ENCODE measurements at regions not wholly inside any gene's neighbourhood (a gene's known extent, or its start where the extent isn't known, plus 50 kb on each side); places are given as distances from the start of the nearest gene placed in this dataset.

DNA sequence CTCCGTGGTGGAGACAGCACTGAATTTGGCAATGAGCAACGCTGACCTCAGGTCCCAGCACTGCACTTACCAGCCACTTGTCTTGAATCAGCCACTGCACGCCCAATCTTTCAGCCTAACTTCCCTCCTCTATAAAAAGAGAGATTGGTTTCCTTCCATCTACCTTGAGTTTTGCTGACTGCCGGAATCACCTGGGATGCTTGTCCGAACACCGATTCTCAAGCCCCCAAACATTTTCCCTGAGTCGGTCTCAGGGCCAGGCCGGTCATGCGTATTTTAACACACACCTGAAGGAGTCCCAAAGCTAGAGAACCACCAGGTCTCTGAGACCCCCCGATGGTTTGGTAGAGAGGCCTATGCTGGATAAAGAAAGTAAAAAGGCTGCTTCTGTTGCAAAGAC is 131.5 kb downstream of the SPATA19 start:
- TF ChIP-seq POLR2AphosphoS5 (IDR thresholded peaks at IDR 0.05) = no peak
- TF ChIP-seq, protein P1, sequence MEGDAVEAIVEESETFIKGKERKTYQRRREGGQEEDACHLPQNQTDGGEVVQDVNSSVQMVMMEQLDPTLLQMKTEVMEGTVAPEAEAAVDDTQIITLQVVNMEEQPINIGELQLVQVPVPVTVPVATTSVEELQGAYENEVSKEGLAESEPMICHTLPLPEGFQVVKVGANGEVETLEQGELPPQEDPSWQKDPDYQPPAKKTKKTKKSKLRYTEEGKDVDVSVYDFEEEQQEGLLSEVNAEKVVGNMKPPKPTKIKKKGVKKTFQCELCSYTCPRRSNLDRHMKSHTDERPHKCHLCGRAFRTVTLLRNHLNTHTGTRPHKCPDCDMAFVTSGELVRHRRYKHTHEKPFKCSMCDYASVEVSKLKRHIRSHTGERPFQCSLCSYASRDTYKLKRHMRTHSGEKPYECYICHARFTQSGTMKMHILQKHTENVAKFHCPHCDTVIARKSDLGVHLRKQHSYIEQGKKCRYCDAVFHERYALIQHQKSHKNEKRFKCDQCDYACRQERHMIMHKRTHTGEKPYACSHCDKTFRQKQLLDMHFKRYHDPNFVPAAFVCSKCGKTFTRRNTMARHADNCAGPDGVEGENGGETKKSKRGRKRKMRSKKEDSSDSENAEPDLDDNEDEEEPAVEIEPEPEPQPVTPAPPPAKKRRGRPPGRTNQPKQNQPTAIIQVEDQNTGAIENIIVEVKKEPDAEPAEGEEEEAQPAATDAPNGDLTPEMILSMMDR (IDR thresholded peaks at IDR 0.05) = no peak
- no peak for TF ChIP-seq POLR2A (IDR thresholded peaks at IDR 0.05)
- no peak for TF ChIP-seq EP300 (IDR thresholded peaks at IDR 0.05)
